MCF 10A (cell line): ENCODE measurements at regions not wholly inside any gene's neighbourhood (a gene's known extent, or its start where the extent isn't known, plus 50 kb on each side); places are given as distances from the start of the nearest gene placed in this dataset.
A peak's percentile ranks its signal among the peaks of the same experiment; 100 is the strongest.

Experiments
- BruUV-seq: library from RNA; stranded (reverse); fragments of 400-500 nt; replicated peaks from 2 replicates; lab custom pipeline; 2021; lab: Mats Ljungman, UMichigan
- CTCF ChIA-PET: fragments of 300-600 bp; sonication (Branson Sonifier 250); formaldehyde crosslinking; extraction: SDS; loops from one replicate; lab custom pipeline; 2021; ENCODE audit warnings: antibody characterized with exemption, inconsistent platforms; lab: Yijun Ruan, JAX
- POLR2A ChIA-PET: fragments of 300-600, 350-650 bp; sonication (Branson Sonifier 250); formaldehyde crosslinking; extraction: SDS; loops from one replicate; lab custom pipeline; 2020; ENCODE audit warnings: antibody characterized with exemption, inconsistent platforms; lab: Yijun Ruan, JAX
- DNase-seq: peaks from one replicate; pipeline ENCODE4 v3.0.0-alpha.2; 2018; ENCODE audit not compliant: unreplicated experiment
- H3K27ac Mint-ChIP-seq: one replicate; pipeline ENCODE4 v1.8.0; 2022; ENCODE audit warnings: mild to moderate bottlenecking, low read depth, mixed read lengths; ENCODE audit not compliant: unreplicated experiment
- H3K27me3 Mint-ChIP-seq: one replicate; pipeline ENCODE4 v1.8.0; 2022; ENCODE audit warnings: mixed read lengths; ENCODE audit not compliant: insufficient read depth, unreplicated experiment
- H3K36me3 Mint-ChIP-seq: one replicate; pipeline ENCODE4 v1.8.0; 2022; ENCODE audit warnings: mild to moderate bottlenecking, moderate library complexity, mixed read lengths; ENCODE audit not compliant: insufficient read depth, unreplicated experiment
- H3K4me1 Mint-ChIP-seq: one replicate; pipeline ENCODE4 v1.8.0; 2022; ENCODE audit warnings: mixed read lengths; ENCODE audit not compliant: insufficient read depth, unreplicated experiment
- H3K4me3 Mint-ChIP-seq: one replicate; pipeline ENCODE4 v1.8.0; 2022; ENCODE audit warnings: mild to moderate bottlenecking, moderate library complexity, mixed read lengths; ENCODE audit not compliant: unreplicated experiment
- H3K9me3 Mint-ChIP-seq: one replicate; pipeline ENCODE4 v1.8.0; 2022; ENCODE audit warnings: mixed read lengths; ENCODE audit not compliant: unreplicated experiment
- CTCF ChIP-seq: fragments of 200-600 bp; IDR thresholded peaks from one replicate; pipeline ENCODE4 v1.8.0; 2022; ENCODE audit warnings: antibody characterized with exemption, mild to moderate bottlenecking; ENCODE audit not compliant: unreplicated experiment
- intact Hi-C: fragments of 100-400 bp; cut with micrococcal nuclease; formaldehyde crosslinking; loops from 2 replicates; pipeline ENCODE4 v1.14.1; 2022

GRCh38 chr13:87535911-87536310 is 135.3 kb upstream of the SLITRK5 start:
- Mint-ChIP-seq H3K36me3 (no peaks in the 10 kb centered on the region), H3K4me3 (no peak overlapping the region), H3K4me1 (no peaks in the 10 kb centered on the region), H3K27me3 (no peaks in the 10 kb centered on the region), H3K9me3 (no peaks in the 10 kb centered on the region), H3K27ac (peak overlapping the region; percentile 1)
- ChIA-PET POLR2A (no interaction called here), CTCF (no interaction called here)
- TF ChIP-seq CTCF: no peak
- no TSS peak for BruUV-seq
- intact Hi-C loops: no loop called here
- no peak for DNase-seq

- POLR2A ChIA-PET: no interaction called here
- H3K9me3 Mint-ChIP-seq: no peaks in the 10 kb centered on the region
- TF ChIP-seq CTCF: no peak
- intact Hi-C loops: no loop called here
- no peak for DNase-seq
- CTCF ChIA-PET: interaction anchor here (1.1 kb wide), 1 partner anchor 262 kb away, joined by 3 read pairs; no protein-coding TSS in a partner anchor
- H3K36me3 Mint-ChIP-seq: no peaks in the 10 kb centered on the region
- H3K4me3 Mint-ChIP-seq: no peak overlapping the region
- no peaks in the 10 kb centered on the region for H3K4me1 Mint-ChIP-seq
- no TSS peak for BruUV-seq
- no peaks in the 10 kb centered on the region for H3K27me3 Mint-ChIP-seq
- no peak overlapping the region for H3K27ac Mint-ChIP-seq
Observed at GRCh38 chr13:87536499-87536898, 134.7 kb upstream of the SLITRK5 start.

- Mint-ChIP-seq H3K4me1 (no peaks in the 10 kb centered on the region), H3K4me3 (no peak overlapping the region), H3K27ac (no peak overlapping the region), H3K9me3 (no peaks in the 10 kb centered on the region), H3K36me3 (no peaks in the 10 kb centered on the region), H3K27me3 (no peaks in the 10 kb centered on the region)
- POLR2A ChIA-PET: no interaction called here
- TF ChIP-seq CTCF: no peak
- no TSS peak for BruUV-seq
- intact Hi-C loops: no loop called here
- DNase-seq: no peak
- CTCF ChIA-PET: interaction anchor here (1.1 kb wide), 1 partner anchor 263 kb away, joined by 3 read pairs; no protein-coding TSS in a partner anchor
Observed at GRCh38 chr13:87536899-87537298, 134.3 kb upstream of the SLITRK5 start.

- H3K27me3 Mint-ChIP-seq: no peaks in the 10 kb centered on the region
- no peak overlapping the region for H3K4me3 Mint-ChIP-seq
- no peak for DNase-seq
- BruUV-seq: no TSS peak
- intact Hi-C loops: no loop called here
- no peaks in the 10 kb centered on the region for H3K36me3 Mint-ChIP-seq
- CTCF ChIA-PET: no interaction called here
- H3K4me1 Mint-ChIP-seq: no peaks in the 10 kb centered on the region
- H3K9me3 Mint-ChIP-seq: no peaks in the 10 kb centered on the region
- no peak for TF ChIP-seq CTCF
- no peak overlapping the region for H3K27ac Mint-ChIP-seq
- POLR2A ChIA-PET: no interaction called here
Observed at GRCh38 chr13:87537951-87538350, 133.2 kb upstream of the SLITRK5 start.
